NCI-H2171 (cell line): ENCODE measurements at regions not wholly inside any gene's neighbourhood (a gene's known extent, or its start where the extent isn't known, plus 50 kb on each side); places are given as distances from the start of the nearest gene placed in this dataset.
"Not testable (repeated sequence)": the region's sequence is repeated elsewhere in the genome, so short reads cannot be mapped to it uniquely, and the experiment has no call there.

Experiments used
- DNase-seq: peaks from one replicate; lab custom pipeline; 2025; lab: John Stamatoyannopoulos, UW

- no peak for DNase-seq
These were observed 136.8 kb upstream of the TBX3 start for GRCh38 chr12:114820796-114821195.

- DNase-seq: no peak
These were observed 133.8 kb upstream of the TBX3 start for GRCh38 chr12:114817571-114818425.

- DNase-seq: no peak
These were observed 131.2 kb upstream of the TBX3 start for GRCh38 chr12:114815026-114815795.

- DNase-seq: no peak
These were observed 129.1 kb upstream of the TBX3 start for GRCh38 chr12:114812858-114813761.

- DNase-seq: no peak
These were observed 128.4 kb upstream of the TBX3 start for GRCh38 chr12:114812384-114812783.

- no peak for DNase-seq
These were observed 125.1 kb upstream of the TBX3 start for GRCh38 chr12:114809097-114809496.

- not testable (repeated sequence) for DNase-seq
These were observed 117.4 kb upstream of the TBX3 start for GRCh38 chr12:114801381-114801780.

- not testable (repeated sequence) for DNase-seq
These were observed 116.6 kb upstream of the TBX3 start for GRCh38 chr12:114800566-114800965.

- DNase-seq: no peak
These were observed 115.9 kb upstream of the TBX3 start for GRCh38 chr12:114799574-114800487.

- DNase-seq: no peak
These were observed 110.1 kb upstream of the TBX3 start for GRCh38 chr12:114794049-114794558.

GRCh38 chr12:114790276-114790675, 106.3 kb upstream of the TBX3 start:
- no peak for DNase-seq

GRCh38 chr12:114789821-114790220, 105.8 kb upstream of the TBX3 start:
- no peak for DNase-seq

- no peak for DNase-seq
These were observed 105.3 kb upstream of the TBX3 start for GRCh38 chr12:114789276-114789675.

- DNase-seq: no peak
These were observed 100.6 kb upstream of the TBX3 start for GRCh38 chr12:114784526-114784925.

- DNase-seq: no peak
These were observed 99.2 kb upstream of the TBX3 start for GRCh38 chr12:114783089-114783618.

GRCh38 chr12:114780746-114781399, 96.9 kb upstream of the TBX3 start:
- DNase-seq: no peak

GRCh38 chr12:114779647-114780046, 95.7 kb upstream of the TBX3 start:
- no peak for DNase-seq

GRCh38 chr12:114779186-114779585, 95.2 kb upstream of the TBX3 start:
- no peak for DNase-seq

- DNase-seq: no peak
These were observed 92.9 kb upstream of the TBX3 start for GRCh38 chr12:114776731-114777442.
